ENCODE measurements at regions not wholly inside any gene's neighbourhood (a gene's known extent, or its start where the extent isn't known, plus 50 kb on each side); places are given as distances from the start of the nearest gene placed in this dataset.

DNA sequence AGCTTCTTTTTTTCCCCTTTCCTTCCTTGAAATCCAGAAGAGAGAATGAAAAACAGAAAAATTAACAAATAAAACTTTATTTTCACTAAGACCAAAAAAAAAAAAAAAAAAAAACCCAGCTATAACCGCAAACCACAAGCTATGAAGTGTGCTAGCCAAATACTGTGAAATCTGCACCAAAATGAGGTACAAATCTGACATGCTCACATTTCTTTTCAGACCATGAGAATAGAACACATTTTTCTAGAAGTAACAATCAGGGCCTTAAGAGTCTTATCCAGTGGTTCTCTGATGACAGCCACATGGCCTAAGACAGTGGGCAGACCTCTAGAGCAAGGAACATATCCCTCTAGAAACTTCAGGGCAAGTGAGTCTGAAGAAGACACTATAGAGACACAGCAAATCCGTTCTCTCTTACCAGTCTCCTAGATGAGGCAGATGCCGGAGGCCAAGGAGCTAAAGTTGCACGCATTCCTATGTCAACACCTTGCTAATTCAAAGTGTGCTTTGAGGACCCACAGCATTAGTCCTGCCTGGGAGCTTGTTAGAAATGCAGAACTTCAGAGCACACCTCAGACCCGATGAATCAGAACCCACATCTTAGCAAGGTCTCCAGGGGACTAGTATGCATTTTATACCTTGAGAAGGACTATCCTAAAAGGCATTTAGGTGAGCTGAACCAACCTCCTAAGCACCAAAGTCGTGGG, 317.1 kb downstream of the MYCN start:
- DNase-seq (ENCODE audit: low read depth) = no peak

DNA sequence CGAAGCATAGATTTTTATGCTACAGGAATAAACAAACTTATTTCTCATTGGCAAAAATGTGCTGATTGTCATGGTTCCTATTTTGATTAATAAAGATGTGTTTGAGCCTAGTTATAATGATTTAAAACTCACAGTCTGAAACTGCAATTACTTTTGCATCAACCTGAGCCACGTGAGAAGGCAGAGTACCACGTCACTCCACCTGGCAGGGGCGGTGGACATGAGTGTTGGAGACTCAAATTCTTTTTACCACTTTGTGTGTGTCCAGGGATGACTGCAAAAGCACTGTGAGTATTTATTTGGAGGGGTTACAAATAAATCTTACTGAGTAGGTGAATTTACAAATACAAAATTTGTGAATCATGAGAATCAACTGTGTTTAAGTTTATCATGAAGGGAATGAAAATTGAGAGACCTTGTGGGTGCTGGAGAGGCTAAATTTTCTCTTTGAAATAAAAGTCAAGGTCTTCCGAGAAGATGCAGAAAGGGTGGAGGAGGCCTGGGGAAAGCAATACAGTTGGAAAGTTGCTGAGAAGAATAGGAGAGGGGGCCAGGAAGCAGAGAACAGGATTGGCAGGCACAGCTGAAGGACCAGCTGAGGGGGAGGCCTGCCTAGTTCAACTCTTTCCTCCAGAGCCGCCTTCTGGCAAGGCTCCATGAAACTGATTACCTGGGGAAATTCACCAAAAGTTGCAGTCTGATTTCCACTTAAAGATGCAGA, 316.4 kb downstream of the MYCN start:
- no peak for DNase-seq (ENCODE audit: low read depth)

DNA sequence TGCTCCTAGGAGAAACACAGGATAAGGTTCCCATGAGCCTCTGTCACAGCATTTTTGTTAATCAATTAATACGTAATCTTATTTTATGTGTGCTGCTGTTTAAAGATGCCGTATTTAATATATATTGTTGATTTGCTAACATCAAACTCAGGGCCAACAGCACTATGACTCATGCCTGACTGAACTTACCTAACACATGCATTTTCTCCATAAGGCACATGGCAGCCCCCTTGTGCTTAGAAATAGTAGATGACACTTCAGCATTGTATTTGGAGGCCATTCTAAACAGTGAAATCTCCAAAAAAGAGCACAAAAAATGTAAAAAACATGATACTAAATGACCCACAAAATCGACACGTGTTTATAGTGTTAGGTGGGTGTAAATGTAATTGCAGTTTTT, 314.8 kb downstream of the MYCN start:
- no peak for DNase-seq (ENCODE audit: low read depth)

GRCh38 chr2:16254356-16254965, 314.1 kb downstream of the MYCN start:
- no peak for DNase-seq (ENCODE audit: low read depth)

DNA sequence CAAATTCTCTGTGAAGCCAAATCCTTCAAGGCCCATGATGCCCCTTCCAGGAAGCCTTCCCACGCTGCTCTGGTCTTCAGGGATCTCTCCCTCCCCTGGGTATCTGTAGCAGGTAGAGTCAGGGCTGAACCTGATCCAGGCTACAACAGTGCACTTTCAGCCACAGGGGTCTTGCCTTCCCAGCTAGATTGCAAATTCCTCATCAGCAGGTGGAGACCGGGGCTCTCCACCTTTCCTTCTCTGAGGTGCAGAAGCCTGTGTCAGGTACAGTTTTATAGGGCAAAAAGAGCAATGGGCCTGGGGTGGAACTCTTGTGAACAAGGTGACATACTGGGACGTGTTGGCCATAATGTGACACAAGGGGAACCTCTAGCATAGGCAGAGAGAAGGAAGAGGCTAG, 312.9 kb downstream of the MYCN start:
- DNase-seq (ENCODE audit: low read depth) = no peak

- no peak for DNase-seq (ENCODE audit: low read depth)
Measured at GRCh38 chr2:16252891-16253290, 312.5 kb downstream of the MYCN start.

DNA sequence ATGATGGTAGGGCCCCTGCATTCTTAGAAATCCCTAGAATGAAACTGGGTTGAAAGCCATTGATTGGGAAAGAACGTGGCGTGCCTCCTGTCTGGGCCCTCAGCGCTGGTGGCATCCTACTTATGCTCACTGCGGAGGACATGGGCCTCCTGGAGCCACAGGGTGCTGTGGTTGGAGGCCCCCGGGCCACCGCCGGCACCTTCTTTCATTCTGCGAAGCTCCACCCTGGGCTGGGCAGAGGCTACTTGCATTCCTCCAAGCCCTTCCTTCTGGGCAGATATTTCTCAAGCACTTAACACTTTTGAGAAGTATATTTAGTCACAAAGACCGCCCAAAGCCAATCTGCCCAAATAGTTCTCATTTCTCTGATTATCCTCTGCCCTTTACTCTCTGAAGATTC, 311.9 kb downstream of the MYCN start:
- no peak for DNase-seq (ENCODE audit: low read depth)

DNA sequence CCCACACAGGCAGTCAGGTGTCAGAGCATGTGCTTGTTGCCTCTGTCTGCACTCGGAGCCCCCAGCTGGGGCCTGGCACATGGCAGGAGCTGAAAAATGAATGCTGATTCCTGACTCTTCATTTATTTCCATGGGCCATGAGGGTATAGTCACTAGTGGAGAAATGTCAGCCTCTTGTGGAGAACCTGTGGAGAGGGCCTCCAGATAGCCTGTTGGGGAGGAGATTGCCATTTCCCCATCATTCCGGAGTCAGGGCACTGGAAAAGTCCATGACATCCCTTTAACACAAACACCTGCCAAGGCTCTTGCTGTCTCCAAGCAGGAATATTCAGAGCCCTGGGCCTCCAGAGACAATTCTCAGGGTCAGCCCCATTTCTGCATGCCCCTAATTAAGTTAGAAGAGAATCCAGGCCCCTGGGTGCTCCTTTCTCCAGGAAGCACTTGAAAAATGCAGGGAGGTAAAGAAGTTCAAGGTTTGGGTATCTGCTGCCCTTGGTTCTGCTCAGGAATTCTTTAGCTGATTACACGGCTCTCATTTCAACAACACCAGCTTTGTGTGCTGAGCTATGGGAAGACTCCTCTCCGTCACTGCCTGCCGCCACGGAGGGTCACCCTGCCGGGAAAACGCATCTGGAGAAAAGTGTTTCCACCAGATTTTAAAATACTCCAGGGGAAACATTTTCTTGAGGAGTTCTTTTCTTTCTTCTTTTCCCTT, 311.3 kb downstream of the MYCN start:
- no peak for DNase-seq (ENCODE audit: low read depth)

GRCh38 chr2:16250886-16251285, 310.5 kb downstream of the MYCN start:
- DNase-seq (ENCODE audit: low read depth) = no peak

GRCh38 chr2:16250466-16250865, 310.1 kb downstream of the MYCN start:
- no peak for DNase-seq (ENCODE audit: low read depth)

DNA sequence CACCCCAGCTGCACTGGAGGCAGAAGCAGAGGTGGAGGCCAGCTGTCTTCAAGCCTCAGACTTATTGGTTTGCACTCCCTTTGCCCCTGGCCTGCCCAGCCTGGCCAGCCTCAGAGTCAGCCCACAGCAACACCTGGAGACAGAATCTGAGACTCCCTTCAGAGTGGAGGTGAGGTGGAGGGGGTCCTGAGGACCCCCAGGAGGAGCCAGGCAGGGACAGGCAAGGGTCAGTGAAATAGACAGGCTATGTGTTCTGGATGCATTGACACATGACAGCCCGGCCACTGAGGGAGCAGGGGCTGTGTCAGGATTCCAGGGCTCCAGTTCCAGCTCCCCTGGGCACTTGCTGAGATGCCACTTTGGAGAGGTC, 309.7 kb downstream of the MYCN start:
- DNase-seq (ENCODE audit: low read depth) = no peak

GRCh38 chr2:16249246-16250055, 309.1 kb downstream of the MYCN start:
- no peak for DNase-seq (ENCODE audit: low read depth)

GRCh38 chr2:16248571-16249105, 308.3 kb downstream of the MYCN start:
- DNase-seq (ENCODE audit: low read depth) = no peak

- no peak for DNase-seq (ENCODE audit: low read depth)
Measured at GRCh38 chr2:16247326-16248122, 307.2 kb downstream of the MYCN start.

DNA sequence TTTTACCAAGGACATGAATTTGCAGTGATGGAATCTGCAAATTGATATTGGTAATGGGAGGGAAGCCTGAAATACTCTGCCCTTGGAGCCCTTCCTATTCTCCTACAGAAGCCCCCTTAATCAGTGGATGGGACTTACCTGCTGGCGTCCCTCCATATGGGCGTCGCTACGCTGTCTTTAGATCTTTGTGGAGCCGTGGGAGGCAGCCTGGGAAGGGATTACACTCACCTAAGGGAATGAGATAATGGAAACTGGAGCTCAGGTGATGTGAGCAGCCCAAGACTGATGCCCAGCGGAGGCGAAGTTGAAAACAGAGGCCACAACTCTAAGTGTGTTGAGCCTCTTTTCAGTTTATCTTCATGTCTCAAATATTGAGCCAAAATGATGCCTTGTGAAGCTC, 306.6 kb downstream of the MYCN start:
- no peak for DNase-seq (ENCODE audit: low read depth)

- DNase-seq (ENCODE audit: low read depth) = no peak
Measured at GRCh38 chr2:16246281-16246850, 306.0 kb downstream of the MYCN start.

GRCh38 chr2:16245481-16246054, 305.2 kb downstream of the MYCN start:
- DNase-seq (ENCODE audit: low read depth) = no peak

DNA sequence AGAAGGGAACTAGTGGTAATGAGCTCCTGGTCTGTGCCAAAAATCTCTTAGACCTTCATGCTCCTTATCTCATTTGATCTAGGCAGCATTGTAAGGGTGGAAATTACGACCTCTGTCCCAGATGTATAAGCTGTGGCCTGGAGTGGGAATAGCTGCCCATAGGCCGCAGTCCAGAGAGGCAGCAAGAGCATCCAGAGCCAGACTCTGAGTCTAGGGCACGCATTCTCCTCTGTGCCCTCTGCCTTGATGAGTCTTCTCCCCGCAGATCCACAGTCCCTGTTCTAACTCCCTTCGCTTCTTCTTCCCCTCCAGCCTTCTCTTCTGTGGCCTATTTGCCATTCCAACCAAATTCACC, 304.6 kb downstream of the MYCN start:
- DNase-seq (ENCODE audit: low read depth) = no peak

DNA sequence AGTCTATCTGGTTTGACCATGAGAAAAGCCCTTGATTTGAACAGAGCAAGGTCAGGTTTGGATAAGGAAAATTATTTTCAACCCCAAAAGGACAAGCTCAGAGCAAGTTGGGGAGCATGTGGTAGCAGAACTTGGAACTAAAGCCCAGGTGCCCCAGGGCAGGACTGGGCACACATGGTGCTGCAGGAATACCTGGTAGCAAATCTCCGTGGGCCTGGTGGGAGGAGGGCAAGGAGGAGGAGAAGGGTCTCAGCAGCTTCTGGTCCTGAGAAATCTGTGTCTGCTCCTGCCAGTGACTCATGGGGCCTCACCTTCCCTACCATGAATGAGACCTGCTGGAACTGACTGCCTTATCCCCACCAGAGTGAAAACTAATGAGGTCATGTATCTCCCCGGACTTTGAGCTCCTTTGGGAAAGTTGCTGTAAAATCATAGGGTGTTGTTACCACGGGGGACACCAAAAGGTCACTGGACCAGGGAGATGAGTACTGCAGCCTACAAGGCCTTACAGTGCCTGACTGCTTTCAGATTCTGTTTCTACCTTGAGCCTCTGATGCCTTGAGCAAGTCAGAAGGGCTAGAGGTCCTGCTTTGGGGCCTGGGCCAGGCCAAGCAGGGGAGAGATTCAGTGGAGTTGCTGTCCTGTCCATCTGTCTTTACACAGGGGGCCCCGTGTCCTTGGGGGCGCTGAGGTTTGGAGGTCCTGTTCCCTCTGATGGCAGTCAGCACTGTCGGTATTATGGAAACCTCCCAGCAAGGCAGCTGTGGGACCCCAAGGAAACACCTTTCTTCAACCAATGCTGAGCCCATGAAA, 304.0 kb downstream of the MYCN start:
- no peak for DNase-seq (ENCODE audit: low read depth)

Data from RPMI7951 (cell line).